ENCODE measurements at regions not wholly inside any gene's neighbourhood (a gene's known extent, or its start where the extent isn't known, plus 50 kb on each side); places are given as distances from the start of the nearest gene placed in this dataset.

DNA sequence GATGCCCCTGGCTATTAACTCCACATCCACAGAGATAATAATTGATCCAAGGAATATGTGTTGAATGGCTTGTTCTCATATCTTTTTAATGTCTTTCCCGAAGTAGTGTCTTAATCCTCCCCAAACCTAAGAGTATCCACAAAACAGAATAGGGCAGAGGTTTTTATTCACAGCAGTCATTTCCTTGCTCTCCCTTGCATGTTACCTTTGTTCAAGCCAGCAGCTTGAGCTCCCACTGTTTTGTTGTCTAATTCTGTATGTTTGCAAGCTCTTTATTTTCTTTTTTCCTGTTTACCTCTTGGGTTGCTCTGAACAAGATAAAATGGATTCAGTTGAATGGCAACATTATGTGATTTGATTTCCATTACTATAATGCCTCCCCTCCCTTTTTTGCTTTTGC is 308.6 kb upstream of the ZP4 start:
- no peaks in the 10 kb centered on the region for H3K79me2 ChIP-seq (replicated peaks; ENCODE audit: insufficient read depth, low read length)
- H3K27ac ChIP-seq (ENCODE audit: low read length), result no peak overlapping the region
- H2AFZ ChIP-seq (ENCODE audit: low read depth, low read length), result no peak overlapping the region
- no peak overlapping the region for H3K9ac ChIP-seq (ENCODE audit: low read length)
- TF ChIP-seq RAD21 (conservative IDR thresholded peaks at IDR 0.05), result no peak
- TF ChIP-seq EP300 (conservative IDR thresholded peaks at IDR 0.05; ENCODE audit: poor library complexity, severe bottlenecking), result no peak
- no peak for TF ChIP-seq TAF1 (IDR thresholded peaks at IDR 0.05; ENCODE audit: low read depth)
- TF ChIP-seq MXI1 (conservative IDR thresholded peaks at IDR 0.05; ENCODE audit: poor library complexity, severe bottlenecking), result no peak
- no peak for TF ChIP-seq EZH2 (IDR thresholded peaks at IDR 0.05; ENCODE audit: borderline replicate concordance, insufficient read depth, low read length, poor library complexity, severe bottlenecking)
- no peak for TF ChIP-seq POLR2AphosphoS5 (IDR thresholded peaks at IDR 0.05)
- TF ChIP-seq SMC3 (conservative IDR thresholded peaks at IDR 0.05; ENCODE audit: poor library complexity), result no peak
- H3K4me3 ChIP-seq (ENCODE audit: low read length), result no peak overlapping the region
- H3K9me3 ChIP-seq (ENCODE audit: low read length), result no peaks in the 10 kb centered on the region
- no peak overlapping the region for H3K4me2 ChIP-seq (ENCODE audit: low read length)
- no peaks in the 10 kb centered on the region for H3K36me3 ChIP-seq (ENCODE audit: insufficient read depth, low read length)
- no peaks in the 10 kb centered on the region for H3K9me2 ChIP-seq (ENCODE audit: insufficient read depth, low read length)
- H3K27me3 ChIP-seq (ENCODE audit: insufficient read depth, low read depth, low read length), result no peaks in the 10 kb centered on the region
- H4K20me1 ChIP-seq (ENCODE audit: insufficient read depth), result no peaks in the 10 kb centered on the region
- H3F3A ChIP-seq (ENCODE audit: insufficient read depth, low read length, poor library complexity, severe bottlenecking), result no peaks in the 10 kb centered on the region

DNA sequence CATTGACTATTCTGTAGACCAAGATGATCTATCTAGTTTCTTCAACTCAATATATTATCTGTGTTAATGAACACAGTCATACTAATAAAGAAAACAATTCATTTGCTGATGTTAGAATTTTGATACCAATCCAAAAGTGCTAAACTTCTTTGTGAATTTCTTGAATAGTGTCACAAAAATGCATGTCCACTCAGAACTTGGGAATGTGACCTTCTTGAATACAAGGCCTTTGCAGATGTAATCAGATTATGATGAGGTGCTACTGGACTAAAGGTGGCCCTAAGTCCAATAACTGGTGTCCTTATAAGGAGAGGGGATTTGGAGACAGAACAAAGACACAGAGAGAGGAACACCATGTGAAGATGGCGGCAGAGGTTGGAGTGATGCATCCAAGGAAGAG is 305.8 kb upstream of the ZP4 start:
- no peaks in the 10 kb centered on the region for H4K20me1 ChIP-seq (ENCODE audit: insufficient read depth)
- TF ChIP-seq SMC3 (conservative IDR thresholded peaks at IDR 0.05; ENCODE audit: poor library complexity), result no peak
- TF ChIP-seq RAD21 (conservative IDR thresholded peaks at IDR 0.05), result no peak

DNA sequence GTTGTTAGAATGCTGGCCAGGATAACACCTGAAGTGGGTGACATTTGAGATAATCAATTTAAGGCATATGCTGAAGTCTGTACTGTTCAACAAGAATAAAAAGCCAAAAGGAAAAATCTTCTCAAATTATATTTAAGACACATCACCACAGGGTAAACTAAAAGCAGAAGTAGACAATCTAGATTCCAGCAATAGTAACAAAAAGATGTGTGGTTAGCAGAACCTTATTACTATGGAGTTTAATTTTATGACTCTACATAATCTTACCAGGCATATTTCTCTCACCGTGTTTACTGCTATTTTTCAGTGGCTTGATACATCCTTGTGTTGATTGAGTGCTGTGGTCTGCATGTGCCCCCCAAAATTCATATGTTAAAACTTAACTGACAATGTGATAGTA is 300.4 kb upstream of the ZP4 start:
- Histone ChIP-seq H4K20me1 (ENCODE audit: insufficient read depth) (no peaks in the 10 kb centered on the region), H3K4me3 (ENCODE audit: low read length) (no peak overlapping the region), H3K36me3 (ENCODE audit: insufficient read depth, low read length) (no peaks in the 10 kb centered on the region), H3K9ac (ENCODE audit: low read length) (no peak overlapping the region), H3K27me3 (ENCODE audit: insufficient read depth, low read depth, low read length) (no peaks in the 10 kb centered on the region), H3F3A (ENCODE audit: insufficient read depth, low read length, poor library complexity, severe bottlenecking) (no peaks in the 10 kb centered on the region), H3K79me2 (replicated peaks; ENCODE audit: insufficient read depth, low read length) (no peaks in the 10 kb centered on the region), H2AFZ (ENCODE audit: low read depth, low read length) (no peak overlapping the region), H3K9me2 (ENCODE audit: insufficient read depth, low read length) (no peaks in the 10 kb centered on the region), H3K27ac (ENCODE audit: low read length) (no peak overlapping the region), H3K4me2 (ENCODE audit: low read length) (no peak overlapping the region), H3K9me3 (ENCODE audit: low read length) (no peaks in the 10 kb centered on the region)
- no peak for TF ChIP-seq TAF1 (IDR thresholded peaks at IDR 0.05; ENCODE audit: low read depth)
- no peak for TF ChIP-seq POLR2AphosphoS5 (IDR thresholded peaks at IDR 0.05)

More for the DNA sequence above, 305.8 kb upstream of the ZP4 start:
- Histone ChIP-seq H3K4me2 (ENCODE audit: low read length) (no peak overlapping the region), H3F3A (ENCODE audit: insufficient read depth, low read length, poor library complexity, severe bottlenecking) (no peaks in the 10 kb centered on the region), H3K79me2 (replicated peaks; ENCODE audit: insufficient read depth, low read length) (no peaks in the 10 kb centered on the region), H3K4me3 (ENCODE audit: low read length) (no peak overlapping the region), H3K9me2 (ENCODE audit: insufficient read depth, low read length) (no peaks in the 10 kb centered on the region), H3K36me3 (ENCODE audit: insufficient read depth, low read length) (no peaks in the 10 kb centered on the region), H3K9me3 (ENCODE audit: low read length) (no peaks in the 10 kb centered on the region), H3K27ac (ENCODE audit: low read length) (no peak overlapping the region), H3K27me3 (ENCODE audit: insufficient read depth, low read depth, low read length) (no peaks in the 10 kb centered on the region), H3K9ac (ENCODE audit: low read length) (no peak overlapping the region), H2AFZ (ENCODE audit: low read depth, low read length) (no peak overlapping the region)

DNA sequence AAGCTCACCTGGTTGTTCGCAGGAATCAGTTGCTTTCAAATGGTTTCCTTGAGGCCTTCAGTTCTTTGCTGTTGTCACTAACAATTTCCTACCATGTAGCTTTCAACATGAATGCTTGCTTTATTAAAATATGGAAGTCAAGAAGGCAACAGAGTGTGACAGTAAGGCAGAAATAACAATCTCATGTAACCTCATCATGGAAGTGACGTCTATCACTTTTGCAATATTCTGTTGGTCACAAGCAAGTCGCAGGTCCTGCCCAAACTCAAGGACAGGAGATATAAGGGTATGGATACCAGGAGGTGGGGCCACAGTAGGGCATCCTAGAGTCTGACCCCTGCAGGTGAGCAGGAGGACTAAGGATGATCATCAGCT is 296.8 kb upstream of the ZP4 start:
- no peaks in the 10 kb centered on the region for H3F3A ChIP-seq (ENCODE audit: insufficient read depth, low read length, poor library complexity, severe bottlenecking)
- no peaks in the 10 kb centered on the region for H3K9me2 ChIP-seq (ENCODE audit: insufficient read depth, low read length)
- no peaks in the 10 kb centered on the region for H3K27me3 ChIP-seq (ENCODE audit: insufficient read depth, low read depth, low read length)
- H3K9me3 ChIP-seq (ENCODE audit: low read length), result no peaks in the 10 kb centered on the region
- TF ChIP-seq, protein P1, sequence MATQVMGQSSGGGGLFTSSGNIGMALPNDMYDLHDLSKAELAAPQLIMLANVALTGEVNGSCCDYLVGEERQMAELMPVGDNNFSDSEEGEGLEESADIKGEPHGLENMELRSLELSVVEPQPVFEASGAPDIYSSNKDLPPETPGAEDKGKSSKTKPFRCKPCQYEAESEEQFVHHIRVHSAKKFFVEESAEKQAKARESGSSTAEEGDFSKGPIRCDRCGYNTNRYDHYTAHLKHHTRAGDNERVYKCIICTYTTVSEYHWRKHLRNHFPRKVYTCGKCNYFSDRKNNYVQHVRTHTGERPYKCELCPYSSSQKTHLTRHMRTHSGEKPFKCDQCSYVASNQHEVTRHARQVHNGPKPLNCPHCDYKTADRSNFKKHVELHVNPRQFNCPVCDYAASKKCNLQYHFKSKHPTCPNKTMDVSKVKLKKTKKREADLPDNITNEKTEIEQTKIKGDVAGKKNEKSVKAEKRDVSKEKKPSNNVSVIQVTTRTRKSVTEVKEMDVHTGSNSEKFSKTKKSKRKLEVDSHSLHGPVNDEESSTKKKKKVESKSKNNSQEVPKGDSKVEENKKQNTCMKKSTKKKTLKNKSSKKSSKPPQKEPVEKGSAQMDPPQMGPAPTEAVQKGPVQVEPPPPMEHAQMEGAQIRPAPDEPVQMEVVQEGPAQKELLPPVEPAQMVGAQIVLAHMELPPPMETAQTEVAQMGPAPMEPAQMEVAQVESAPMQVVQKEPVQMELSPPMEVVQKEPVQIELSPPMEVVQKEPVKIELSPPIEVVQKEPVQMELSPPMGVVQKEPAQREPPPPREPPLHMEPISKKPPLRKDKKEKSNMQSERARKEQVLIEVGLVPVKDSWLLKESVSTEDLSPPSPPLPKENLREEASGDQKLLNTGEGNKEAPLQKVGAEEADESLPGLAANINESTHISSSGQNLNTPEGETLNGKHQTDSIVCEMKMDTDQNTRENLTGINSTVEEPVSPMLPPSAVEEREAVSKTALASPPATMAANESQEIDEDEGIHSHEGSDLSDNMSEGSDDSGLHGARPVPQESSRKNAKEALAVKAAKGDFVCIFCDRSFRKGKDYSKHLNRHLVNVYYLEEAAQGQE (IDR thresholded peaks at IDR 0.05; ENCODE audit: borderline replicate concordance), result no peak
- no peak for TF ChIP-seq SMC3 (conservative IDR thresholded peaks at IDR 0.05; ENCODE audit: poor library complexity)
- no peak for TF ChIP-seq EZH2 (IDR thresholded peaks at IDR 0.05; ENCODE audit: borderline replicate concordance, insufficient read depth, low read length, poor library complexity, severe bottlenecking)
- no peak for TF ChIP-seq RAD21 (conservative IDR thresholded peaks at IDR 0.05)
- no peak for TF ChIP-seq POLR2AphosphoS5 (IDR thresholded peaks at IDR 0.05)
- TF ChIP-seq MXI1 (conservative IDR thresholded peaks at IDR 0.05; ENCODE audit: poor library complexity, severe bottlenecking), result no peak
- TF ChIP-seq TAF1 (IDR thresholded peaks at IDR 0.05; ENCODE audit: low read depth), result no peak
- no peak for TF ChIP-seq EP300 (conservative IDR thresholded peaks at IDR 0.05; ENCODE audit: poor library complexity, severe bottlenecking)
- TF ChIP-seq, protein P2, sequence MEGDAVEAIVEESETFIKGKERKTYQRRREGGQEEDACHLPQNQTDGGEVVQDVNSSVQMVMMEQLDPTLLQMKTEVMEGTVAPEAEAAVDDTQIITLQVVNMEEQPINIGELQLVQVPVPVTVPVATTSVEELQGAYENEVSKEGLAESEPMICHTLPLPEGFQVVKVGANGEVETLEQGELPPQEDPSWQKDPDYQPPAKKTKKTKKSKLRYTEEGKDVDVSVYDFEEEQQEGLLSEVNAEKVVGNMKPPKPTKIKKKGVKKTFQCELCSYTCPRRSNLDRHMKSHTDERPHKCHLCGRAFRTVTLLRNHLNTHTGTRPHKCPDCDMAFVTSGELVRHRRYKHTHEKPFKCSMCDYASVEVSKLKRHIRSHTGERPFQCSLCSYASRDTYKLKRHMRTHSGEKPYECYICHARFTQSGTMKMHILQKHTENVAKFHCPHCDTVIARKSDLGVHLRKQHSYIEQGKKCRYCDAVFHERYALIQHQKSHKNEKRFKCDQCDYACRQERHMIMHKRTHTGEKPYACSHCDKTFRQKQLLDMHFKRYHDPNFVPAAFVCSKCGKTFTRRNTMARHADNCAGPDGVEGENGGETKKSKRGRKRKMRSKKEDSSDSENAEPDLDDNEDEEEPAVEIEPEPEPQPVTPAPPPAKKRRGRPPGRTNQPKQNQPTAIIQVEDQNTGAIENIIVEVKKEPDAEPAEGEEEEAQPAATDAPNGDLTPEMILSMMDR (IDR thresholded peaks at IDR 0.05; ENCODE audit: poor library complexity, severe bottlenecking), result no peak
- no peak overlapping the region for H2AFZ ChIP-seq (ENCODE audit: low read depth, low read length)
- H3K4me3 ChIP-seq (ENCODE audit: low read length), result no peak overlapping the region
- no peak overlapping the region for H3K4me2 ChIP-seq (ENCODE audit: low read length)
- no peaks in the 10 kb centered on the region for H3K79me2 ChIP-seq (replicated peaks; ENCODE audit: insufficient read depth, low read length)
- H3K36me3 ChIP-seq (ENCODE audit: insufficient read depth, low read length), result no peaks in the 10 kb centered on the region
- H3K27ac ChIP-seq (ENCODE audit: low read length), result no peak overlapping the region
- H3K9ac ChIP-seq (ENCODE audit: low read length), result no peak overlapping the region
- no peaks in the 10 kb centered on the region for H4K20me1 ChIP-seq (ENCODE audit: insufficient read depth)

Measured in neural cell (in vitro differentiated cells).